Keratinocyte (primary cell): ENCODE measurements at regions not wholly inside any gene's neighbourhood (a gene's known extent, or its start where the extent isn't known, plus 50 kb on each side); places are given as distances from the start of the nearest gene placed in this dataset.
"Not testable (repeated sequence)": the region's sequence is repeated elsewhere in the genome, so short reads cannot be mapped to it uniquely, and the experiment has no call there.

Source experiments
- DNase-seq: peaks from one replicate; pipeline ENCODE4 v3.0.0-alpha.2; 2011; ENCODE audit warnings: low read depth, missing footprints, low spot score
- FAIRE-seq: peaks from 2 replicates; lab custom pipeline; 2011; peaks lifted over from hg19 to GRCh38; lab: Jason Lieb, UNC
- H2AFZ ChIP-seq: 2 replicates; pipeline ENCODE4 v1.6.0; 2012; ENCODE audit warnings: low read length, control low read depth, inconsistent platforms; ENCODE audit not compliant: control insufficient read depth
- H3K27ac ChIP-seq: 2 replicates; pipeline ENCODE4 v1.5.1; 2011; ENCODE audit warnings: low read length; ENCODE audit not compliant: control insufficient read depth, insufficient read depth
- H3K27me3 ChIP-seq: 3 replicates; pipeline ENCODE4 v1.6.0; 2011; ENCODE audit warnings: low read length; ENCODE audit not compliant: control insufficient read depth, insufficient read depth; ENCODE audit errors: extremely low read depth
- H3K36me3 ChIP-seq, 2 experiments: 2 replicates in 1 of 2; 3 replicates in 1 of 2; pipeline ENCODE4 v1.5.1; 2011; ENCODE audit warnings: low read length in 2 of 2, mild to moderate bottlenecking in 1 of 2; ENCODE audit not compliant: control insufficient read depth in 2 of 2, insufficient read depth in 2 of 2; ENCODE audit errors: extremely low read depth in 1 of 2
- H3K4me1 ChIP-seq: 3 replicates; pipeline ENCODE4 v1.5.1; 2011; ENCODE audit warnings: low read length; ENCODE audit not compliant: control insufficient read depth, insufficient read depth; ENCODE audit errors: extremely low read depth
- H3K4me2 ChIP-seq: 3 replicates; pipeline ENCODE4 v1.6.0; 2011; ENCODE audit warnings: low read depth, low read length; ENCODE audit not compliant: control insufficient read depth, insufficient read depth; ENCODE audit errors: extremely low read depth
- H3K4me3 ChIP-seq, 3 experiments: fragments of 200-600 bp in 1 of 3; sonication (generic) in 1 of 3; 2 replicates in 2 of 3; 3 replicates in 1 of 3; pipeline ENCODE4 v1.5.1; 2011 to 2016; ENCODE audit warnings: low read length in 3 of 3, mild to moderate bottlenecking in 3 of 3, control low read depth in 2 of 3, inconsistent platforms in 1 of 3, low read depth in 1 of 3, mixed read lengths in 1 of 3, mixed run types in 1 of 3, moderate library complexity in 1 of 3; ENCODE audit not compliant: control insufficient read depth in 2 of 3, insufficient read depth in 2 of 3; ENCODE audit errors: extremely low read depth in 1 of 3
- H3K79me2 ChIP-seq: 2 replicates; pipeline ENCODE4 v1.6.0; 2012; ENCODE audit warnings: low read length; ENCODE audit not compliant: control insufficient read depth, insufficient read depth
- H3K9ac ChIP-seq: 3 replicates; pipeline ENCODE4 v1.6.0; 2011; ENCODE audit warnings: low read length; ENCODE audit not compliant: control insufficient read depth, insufficient read depth; ENCODE audit errors: extremely low read depth
- H3K9me1 ChIP-seq: 3 replicates; pipeline ENCODE4 v1.6.0; 2011; ENCODE audit warnings: low read length; ENCODE audit not compliant: control insufficient read depth, insufficient read depth; ENCODE audit errors: extremely low read depth
- H3K9me3 ChIP-seq: 2 replicates; pipeline ENCODE4 v1.5.1; 2012; ENCODE audit warnings: low read depth, low read length; ENCODE audit not compliant: control insufficient read depth
- H4K20me1 ChIP-seq: 3 replicates; pipeline ENCODE4 v1.6.0; 2011; ENCODE audit warnings: low read length; ENCODE audit not compliant: control insufficient read depth, insufficient read depth; ENCODE audit errors: extremely low read depth
- EZH2 ChIP-seq: IDR thresholded peaks from one replicate; pipeline ENCODE4 v1.6.1; 2012; ENCODE audit warnings: inconsistent platforms, mild to moderate bottlenecking, low read length, moderate library complexity
- dilution Hi-C: fragments of 300-500 bp; cut with MboI; formaldehyde crosslinking; loops from one replicate; pipeline ENCODE4 v1.7.0; 2020; ENCODE audit warnings: low sequenced_read_pairs; ENCODE audit not compliant: extremely low pct_ligation_motif_present
- TF ChIP-seq, protein P1 (sequence below), 3 experiments: IDR thresholded peaks in 1 of 3; conservative IDR thresholded peaks in 1 of 3; optimal IDR thresholded peaks in 1 of 3; 2 replicates in 2 of 3; 3 replicates in 1 of 3; pipeline versions ENCODE3 to v1.5.1; 2011; ENCODE audit warnings: low read length in 3 of 3, mild to moderate bottlenecking in 3 of 3, moderate library complexity in 2 of 3, control low read depth in 1 of 3, inconsistent platforms in 1 of 3; ENCODE audit not compliant: insufficient read depth in 2 of 3; ENCODE audit errors: extremely low read depth in 1 of 3

DNA sequence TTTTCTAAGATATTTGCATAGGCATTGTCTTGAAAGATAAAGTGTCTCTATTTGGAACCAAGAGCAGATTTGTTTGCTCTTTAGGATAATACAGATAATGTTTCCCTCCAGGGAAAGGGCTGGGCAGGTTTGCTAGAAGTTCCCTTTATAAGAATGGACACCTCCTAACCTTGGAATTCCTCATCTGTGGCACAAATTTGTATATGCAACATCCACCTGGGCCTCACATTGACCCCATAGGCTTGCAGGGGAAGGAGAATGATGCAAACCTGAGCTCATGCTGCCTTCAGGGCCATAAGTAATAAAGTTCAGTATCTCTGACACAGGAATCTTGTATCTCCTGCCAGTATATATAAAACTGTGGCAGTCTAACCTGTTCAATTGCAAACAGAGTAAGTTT, 508.4 kb upstream of the MIR17HG start:
- FAIRE-seq = no peak
- H2AFZ ChIP-seq = no peak overlapping the region
- H3K36me3 ChIP-seq = no peaks in the 10 kb centered on the region
- no peaks in the 10 kb centered on the region for H3K27me3 ChIP-seq
- no peak overlapping the region for H3K4me2 ChIP-seq
- H3K9me3 ChIP-seq = no peaks in the 10 kb centered on the region
- no peaks in the 10 kb centered on the region for H4K20me1 ChIP-seq
- H3K27ac ChIP-seq = peak overlapping the region; percentile 31
- peak; percentile 13 for DNase-seq
- no peaks in the 10 kb centered on the region for H3K79me2 ChIP-seq
- no peak overlapping the region for H3K4me3 ChIP-seq
- H3K9ac ChIP-seq = no peak overlapping the region
- no peaks in the 10 kb centered on the region for H3K4me1 ChIP-seq
- dilution Hi-C loops = no loop called here
- no peak for TF ChIP-seq EZH2
- TF ChIP-seq, protein P1, sequence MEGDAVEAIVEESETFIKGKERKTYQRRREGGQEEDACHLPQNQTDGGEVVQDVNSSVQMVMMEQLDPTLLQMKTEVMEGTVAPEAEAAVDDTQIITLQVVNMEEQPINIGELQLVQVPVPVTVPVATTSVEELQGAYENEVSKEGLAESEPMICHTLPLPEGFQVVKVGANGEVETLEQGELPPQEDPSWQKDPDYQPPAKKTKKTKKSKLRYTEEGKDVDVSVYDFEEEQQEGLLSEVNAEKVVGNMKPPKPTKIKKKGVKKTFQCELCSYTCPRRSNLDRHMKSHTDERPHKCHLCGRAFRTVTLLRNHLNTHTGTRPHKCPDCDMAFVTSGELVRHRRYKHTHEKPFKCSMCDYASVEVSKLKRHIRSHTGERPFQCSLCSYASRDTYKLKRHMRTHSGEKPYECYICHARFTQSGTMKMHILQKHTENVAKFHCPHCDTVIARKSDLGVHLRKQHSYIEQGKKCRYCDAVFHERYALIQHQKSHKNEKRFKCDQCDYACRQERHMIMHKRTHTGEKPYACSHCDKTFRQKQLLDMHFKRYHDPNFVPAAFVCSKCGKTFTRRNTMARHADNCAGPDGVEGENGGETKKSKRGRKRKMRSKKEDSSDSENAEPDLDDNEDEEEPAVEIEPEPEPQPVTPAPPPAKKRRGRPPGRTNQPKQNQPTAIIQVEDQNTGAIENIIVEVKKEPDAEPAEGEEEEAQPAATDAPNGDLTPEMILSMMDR (optimal IDR thresholded peaks at IDR 0.05 in 1 of 3, IDR thresholded peaks at IDR 0.05 in 1 of 3, conservative IDR thresholded peaks at IDR 0.05 in 1 of 3; ENCODE audit: extremely low read depth in 1 of 3, insufficient read depth in 2 of 3, low read length in 3 of 3) = no peak
- H3K9me1 ChIP-seq = no peaks in the 10 kb centered on the region

DNA sequence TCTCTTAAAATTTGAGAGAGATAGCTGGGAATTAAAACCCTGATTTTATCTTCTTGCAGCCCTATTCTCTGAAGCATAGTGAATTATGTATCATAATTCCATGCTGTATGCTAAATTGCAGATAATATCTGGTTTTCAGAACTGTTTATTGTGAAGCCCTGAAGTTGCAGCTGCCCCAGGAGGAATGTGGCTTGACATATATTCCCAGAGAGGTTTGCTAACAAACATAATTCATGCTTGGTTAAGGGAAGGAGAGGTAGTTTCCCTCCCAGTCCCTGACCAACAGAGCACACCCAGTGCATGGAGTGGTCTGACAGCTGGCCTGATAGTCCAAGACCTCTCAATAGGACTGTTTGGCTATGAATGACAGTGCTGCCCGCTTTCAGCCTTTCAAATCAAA, 500.6 kb upstream of the MIR17HG start:
- no peak for TF ChIP-seq EZH2
- TF ChIP-seq, protein P1 (optimal IDR thresholded peaks at IDR 0.05 in 1 of 3, IDR thresholded peaks at IDR 0.05 in 1 of 3, conservative IDR thresholded peaks at IDR 0.05 in 1 of 3; ENCODE audit: extremely low read depth in 1 of 3, insufficient read depth in 2 of 3, low read length in 3 of 3) = no peak
- Histone ChIP-seq H3K9me1 (no peaks in the 10 kb centered on the region), H3K36me3 (no peaks in the 10 kb centered on the region), H3K4me3 (no peak overlapping the region), H4K20me1 (no peaks in the 10 kb centered on the region), H3K4me2 (no peak overlapping the region), H2AFZ (no peak overlapping the region), H3K27ac (no peak overlapping the region), H3K9ac (no peak overlapping the region), H3K27me3 (no peaks in the 10 kb centered on the region), H3K79me2 (no peaks in the 10 kb centered on the region), H3K9me3 (no peaks in the 10 kb centered on the region), H3K4me1 (no peaks in the 10 kb centered on the region)
- DNase-seq = no peak
- no peak for FAIRE-seq
- dilution Hi-C loops = no loop called here

DNA sequence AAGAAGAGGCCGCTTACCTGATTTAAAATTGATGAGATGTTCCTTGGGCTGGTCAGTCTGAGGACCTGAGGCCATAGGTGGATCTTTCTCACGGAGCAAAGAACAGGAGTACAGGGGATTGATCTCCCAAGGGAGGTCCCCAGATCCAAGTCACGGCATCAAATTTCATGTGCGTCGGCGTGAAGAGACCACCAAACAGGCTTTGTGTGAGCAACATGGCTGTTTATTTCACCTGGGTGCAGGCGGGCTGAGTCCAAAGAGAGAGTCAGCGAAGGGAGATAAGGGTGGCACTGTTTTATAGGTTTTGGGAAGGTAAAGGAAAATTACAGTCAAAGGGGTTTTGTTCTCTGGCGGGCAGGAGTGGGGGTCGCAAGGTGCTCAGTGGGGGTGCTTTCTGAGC, 493.8 kb upstream of the MIR17HG start:
- H3K79me2 ChIP-seq, H4K20me1 ChIP-seq, H3K27ac ChIP-seq, H2AFZ ChIP-seq, H3K4me1 ChIP-seq, H3K36me3 ChIP-seq, FAIRE-seq, H3K9me3 ChIP-seq, DNase-seq, dilution Hi-C loops, H3K4me3 ChIP-seq, H3K4me2 ChIP-seq, H3K27me3 ChIP-seq, H3K9ac ChIP-seq, H3K9me1 ChIP-seq: not testable (repeated sequence)
